Vagina (tissue), 2 donors: ENCODE measurements at regions not wholly inside any gene's neighbourhood (a gene's known extent, or its start where the extent isn't known, plus 50 kb on each side); places are given as distances from the start of the nearest gene placed in this dataset.

Source experiments
- DNase-seq, 2 donors: peaks; one replicate each; pipeline ENCODE4 v3.0.0-alpha.2; 2017; ENCODE audit errors: extremely low spot score in 2 of 2
- H3K27ac ChIP-seq: fragments of 200-600 bp; sonication (generic); one replicate; pipeline ENCODE4 v1.5.1; 2019
- H3K27me3 ChIP-seq: fragments of 200-600 bp; sonication (generic); one replicate; pipeline ENCODE4 v1.5.1; 2019
- H3K36me3 ChIP-seq, 2 donors: fragments of 200-600 bp; sonication (generic); one replicate each; pipeline ENCODE4 v1.5.1; 2017 to 2019
- H3K4me1 ChIP-seq: fragments of 200-600 bp; sonication (generic); one replicate; pipeline ENCODE4 v1.5.1; 2019
- H3K4me3 ChIP-seq, 2 donors: fragments of 200-600 bp; sonication (generic); 1 replicate in 1 of 2; 2 replicates in 1 of 2; pipeline ENCODE4 v1.5.1; 2016 to 2019
- H3K9me3 ChIP-seq: fragments of 200-600 bp; sonication (generic); one replicate; pipeline ENCODE4 v1.5.1; 2019
- CTCF ChIP-seq, 3 experiments: fragments of 450-650 bp in 2 of 3; fragments of 200-600 bp in 1 of 3; sonication (generic) in 1 of 3; IDR thresholded peaks; one replicate each; pipeline ENCODE4 v1.5.1; 2017 to 2019; ENCODE audit warnings: antibody characterized with exemption in 3 of 3, mild to moderate bottlenecking in 2 of 3, moderate library complexity in 2 of 3
- POLR2A ChIP-seq, 2 donors: fragments of 450-650 bp; IDR thresholded peaks; one replicate each; pipeline ENCODE4 v1.6.1; 2017; ENCODE audit warnings: antibody characterized with exemption in 2 of 2, mild to moderate bottlenecking in 2 of 2, moderate library complexity in 2 of 2
- POLR2AphosphoS5 ChIP-seq, 2 donors: sonication (generic); formaldehyde crosslinking; IDR thresholded peaks; one replicate each; pipeline ENCODE4 v1.9.0; 2017; ENCODE audit warnings: antibody characterized with exemption in 2 of 2, mild to moderate bottlenecking in 2 of 2, low read depth in 1 of 2; ENCODE audit not compliant: insufficient read depth in 1 of 2
- intact Hi-C: fragments of 100-400 bp; cut with DNase I; formaldehyde crosslinking; loops from one replicate; pipeline ENCODE4 v1.15.1; 2023

GRCh38 chr2:208570851-208571763 is 164.5 kb downstream of the PTH2R start:
- Histone ChIP-seq H3K4me1 (no peaks in the 10 kb centered on the region), H3K27ac (no peak overlapping the region), H3K4me3 (no peak overlapping the region), H3K27me3 (no peaks in the 10 kb centered on the region), H3K9me3 (no peaks in the 10 kb centered on the region), H3K36me3 (no peaks in the 10 kb centered on the region)
- no peak for TF ChIP-seq POLR2A (IDR thresholded peaks at IDR 0.05)
- TF ChIP-seq CTCF (IDR thresholded peaks at IDR 0.05): no peak
- no peak for TF ChIP-seq POLR2AphosphoS5 (IDR thresholded peaks at IDR 0.05; ENCODE audit: insufficient read depth in 1 of 2, low read depth in 1 of 2)
- no peak for DNase-seq
- intact Hi-C loops: no loop called here

- no peaks in the 10 kb centered on the region for H3K27me3 ChIP-seq
- TF ChIP-seq POLR2AphosphoS5 (IDR thresholded peaks at IDR 0.05; ENCODE audit: insufficient read depth in 1 of 2, low read depth in 1 of 2): no peak
- no peak for TF ChIP-seq POLR2A (IDR thresholded peaks at IDR 0.05)
- no peak for TF ChIP-seq CTCF (IDR thresholded peaks at IDR 0.05)
- no peaks in the 10 kb centered on the region for H3K9me3 ChIP-seq
- no peaks in the 10 kb centered on the region for H3K36me3 ChIP-seq
- DNase-seq: no peak
- intact Hi-C loops: no loop called here
- H3K27ac ChIP-seq: no peak overlapping the region
- H3K4me3 ChIP-seq: no peak overlapping the region
- H3K4me1 ChIP-seq: no peaks in the 10 kb centered on the region
Observed at GRCh38 chr2:208571764-208572131, 165.2 kb downstream of the PTH2R start.

- no peaks in the 10 kb centered on the region for H3K36me3 ChIP-seq
- H3K27me3 ChIP-seq: no peaks in the 10 kb centered on the region
- H3K4me1 ChIP-seq: no peaks in the 10 kb centered on the region
- no peak overlapping the region for H3K4me3 ChIP-seq
- peaks cover 6% of the 10 kb centered on the region for H3K9me3 ChIP-seq
- no peak for TF ChIP-seq CTCF (IDR thresholded peaks at IDR 0.05)
- intact Hi-C loops: no loop called here
- DNase-seq: no peak
- H3K27ac ChIP-seq: no peak overlapping the region
Observed at GRCh38 chr2:208573569-208573968, 167.0 kb downstream of the PTH2R start.

- Histone ChIP-seq H3K36me3 (no peaks in the 10 kb centered on the region), H3K4me1 (no peaks in the 10 kb centered on the region), H3K27ac (no peak overlapping the region), H3K4me3 (no peak overlapping the region), H3K9me3 (peaks cover 6% of the 10 kb centered on the region), H3K27me3 (no peaks in the 10 kb centered on the region)
- intact Hi-C loops: no loop called here
- TF ChIP-seq CTCF (IDR thresholded peaks at IDR 0.05) (no peak), POLR2A (IDR thresholded peaks at IDR 0.05) (no peak), POLR2AphosphoS5 (IDR thresholded peaks at IDR 0.05; ENCODE audit: insufficient read depth in 1 of 2, low read depth in 1 of 2) (no peak)
- DNase-seq: no peak
Observed at GRCh38 chr2:208579678-208580077, 173.1 kb downstream of the PTH2R start.

- H3K36me3 ChIP-seq: no peaks in the 10 kb centered on the region
- no peaks in the 10 kb centered on the region for H3K27me3 ChIP-seq
- no peak overlapping the region for H3K4me3 ChIP-seq
- no peak for DNase-seq
- no peaks in the 10 kb centered on the region for H3K9me3 ChIP-seq
- no peak overlapping the region for H3K27ac ChIP-seq
- TF ChIP-seq POLR2A (IDR thresholded peaks at IDR 0.05) (no peak), POLR2AphosphoS5 (IDR thresholded peaks at IDR 0.05; ENCODE audit: insufficient read depth in 1 of 2, low read depth in 1 of 2) (no peak), CTCF (IDR thresholded peaks at IDR 0.05) (no peak)
- intact Hi-C loops: no loop called here
- no peaks in the 10 kb centered on the region for H3K4me1 ChIP-seq
Observed at GRCh38 chr2:208584378-208584985, 177.9 kb downstream of the PTH2R start.
